GM23248 (cell line): ENCODE measurements at regions not wholly inside any gene's neighbourhood (a gene's known extent, or its start where the extent isn't known, plus 50 kb on each side); places are given as distances from the start of the nearest gene placed in this dataset.

Experiments
- EZH2 ChIP-seq: fragments of 200-600 bp; sonication (generic); IDR thresholded peaks from 2 replicates; pipeline ENCODE4 v1.6.1; 2018; ENCODE audit warnings: antibody characterized with exemption, mild to moderate bottlenecking; ENCODE audit not compliant: insufficient read depth, poor library complexity, severe bottlenecking
- EZH2phosphoT487 ChIP-seq: fragments of 200-600 bp; sonication (generic); IDR thresholded peaks from 2 replicates; pipeline ENCODE4 v1.6.1; 2018; ENCODE audit warnings: antibody characterized with exemption, moderate library complexity, mild to moderate bottlenecking, low read depth; ENCODE audit not compliant: insufficient read depth

- TF ChIP-seq EZH2 (no peak), EZH2phosphoT487 (no peak)
These were observed 148.1 kb downstream of the LMLN start for GRCh38 chr3:198107840-198108734.
